Esophagus muscularis mucosa (tissue), 4 donors: ENCODE measurements at regions not wholly inside any gene's neighbourhood (a gene's known extent, or its start where the extent isn't known, plus 50 kb on each side); places are given as distances from the start of the nearest gene placed in this dataset.

Source experiments
- CTCF ChIP-seq, 3 experiments: fragments of 200-600 bp in 2 of 3; fragments of 450-650 bp in 1 of 3; sonication (generic) in 2 of 3; IDR thresholded peaks; one replicate each; pipeline ENCODE4 v1.5.1; 2017 to 2019; ENCODE audit warnings: antibody characterized with exemption in 3 of 3, mild to moderate bottlenecking in 2 of 3, moderate library complexity in 1 of 3
- EP300 ChIP-seq: sonication (generic); formaldehyde crosslinking; IDR thresholded peaks from one replicate; pipeline ENCODE4 v1.6.1; 2017; ENCODE audit warnings: antibody characterized with exemption
- POLR2A ChIP-seq: fragments of 450-650 bp; IDR thresholded peaks from one replicate; pipeline ENCODE4 v1.6.1; 2017; ENCODE audit warnings: antibody characterized with exemption, moderate library complexity, mild to moderate bottlenecking, low read depth
- POLR2AphosphoS5 ChIP-seq, 2 donors: sonication (generic); formaldehyde crosslinking; IDR thresholded peaks; one replicate each; pipeline ENCODE4 v1.6.1; 2017; ENCODE audit warnings: antibody characterized with exemption in 2 of 2

GRCh38 chr2:220165401-220165800, 538.0 kb downstream of the SLC4A3 start:
- no peak for TF ChIP-seq EP300
- no peak for TF ChIP-seq CTCF (IDR thresholded peaks at IDR 0.05)
- no peak for TF ChIP-seq POLR2A
- TF ChIP-seq POLR2AphosphoS5 (IDR thresholded peaks at IDR 0.05), result no peak
